Activated CD8-positive, alpha-beta memory T cell treated with anti-CD3 and anti-CD28 coated beads, Interleukin-2, amount 50 U/mL, for 4 hours (primary cell): ENCODE measurements at regions not wholly inside any gene's neighbourhood (a gene's known extent, or its start where the extent isn't known, plus 50 kb on each side); places are given as distances from the start of the nearest gene placed in this dataset.

ENCODE experiments used
- DNase-seq: peaks from one replicate; pipeline ENCODE4 v3.0.0-alpha.2; 2020

DNA sequence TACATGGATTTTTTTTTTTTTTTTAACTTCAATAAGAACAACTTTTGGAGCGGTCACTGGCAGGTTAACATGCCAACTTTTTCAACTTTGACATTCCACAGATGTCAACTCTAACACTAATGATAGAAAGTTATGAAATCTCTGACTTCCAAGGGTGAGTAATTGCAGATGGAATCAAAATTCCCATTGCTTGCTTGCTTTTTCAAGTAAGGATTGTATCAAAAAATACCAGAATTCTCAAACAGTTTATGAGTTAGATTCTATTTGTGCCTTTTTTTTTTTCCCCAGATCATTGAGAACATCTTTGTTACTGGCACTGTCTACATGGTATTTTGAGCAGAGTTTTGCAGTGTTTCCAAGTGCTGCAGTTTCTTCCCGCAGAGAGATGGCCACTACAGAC is 50.3 kb upstream of the OTUD4 start:
- no peak for DNase-seq
